GM12892 (cell line): ENCODE measurements at regions not wholly inside any gene's neighbourhood (a gene's known extent, or its start where the extent isn't known, plus 50 kb on each side); places are given as distances from the start of the nearest gene placed in this dataset.

Source experiments
- POLR2A ChIP-seq: IDR thresholded peaks from 2 replicates; pipeline ENCODE4 v1.6.1; 2011; ENCODE audit warnings: low read depth, low read length, control low read depth
- POLR2AphosphoS5 ChIP-seq: IDR thresholded peaks from 2 replicates; pipeline ENCODE4 v1.6.1; 2011; ENCODE audit warnings: low read depth, low read length, control low read depth
- TAF1 ChIP-seq: IDR thresholded peaks from 2 replicates; pipeline ENCODE4 v1.6.1; 2011; ENCODE audit warnings: low read depth, mild to moderate bottlenecking, control low read depth, low read length, borderline replicate concordance

GRCh38 chr5:96331210-96331609 lies 101.8 kb downstream of the PCSK1 start:
- TF ChIP-seq TAF1 (no peak), POLR2A (no peak), POLR2AphosphoS5 (no peak)
